ENCODE measurements at regions not wholly inside any gene's neighbourhood (a gene's known extent, or its start where the extent isn't known, plus 50 kb on each side); places are given as distances from the start of the nearest gene placed in this dataset.
"Not testable (repeated sequence)": the region's sequence is repeated elsewhere in the genome, so short reads cannot be mapped to it uniquely, and the experiment has no call there.

GRCh38 chr2:129793431-129793902, 186.0 kb upstream of the RAB6C start:
- no peak for DNase-seq

GRCh38 chr2:129794116-129794515, 185.3 kb upstream of the RAB6C start:
- no peak for DNase-seq

GRCh38 chr2:129794540-129794939, 184.9 kb upstream of the RAB6C start:
- no peak for DNase-seq

- no peak for DNase-seq
Observed at GRCh38 chr2:129796225-129796624, 183.2 kb upstream of the RAB6C start.

GRCh38 chr2:129796801-129797488, 182.5 kb upstream of the RAB6C start:
- no peak for DNase-seq

GRCh38 chr2:129797489-129798300, 181.8 kb upstream of the RAB6C start:
- no peak for DNase-seq

GRCh38 chr2:129798301-129798581, 181.2 kb upstream of the RAB6C start:
- no peak for DNase-seq

GRCh38 chr2:129798626-129799025, 180.8 kb upstream of the RAB6C start:
- no peak for DNase-seq

GRCh38 chr2:129799036-129799958, 180.2 kb upstream of the RAB6C start:
- DNase-seq = no peak

GRCh38 chr2:129800285-129800684, 179.2 kb upstream of the RAB6C start:
- DNase-seq = no peak

GRCh38 chr2:129800686-129801085, 178.8 kb upstream of the RAB6C start:
- DNase-seq = no peak

- DNase-seq = no peak
Observed at GRCh38 chr2:129801575-129801974, 177.9 kb upstream of the RAB6C start.

GRCh38 chr2:129802290-129802689, 177.2 kb upstream of the RAB6C start:
- no peak for DNase-seq

- no peak for DNase-seq
Observed at GRCh38 chr2:129803032-129803431, 176.4 kb upstream of the RAB6C start.

GRCh38 chr2:129803871-129804270, 175.6 kb upstream of the RAB6C start:
- DNase-seq = no peak

- DNase-seq = no peak
Observed at GRCh38 chr2:129805899-129806298, 173.6 kb upstream of the RAB6C start.

- no peak for DNase-seq
Observed at GRCh38 chr2:129806317-129806716, 173.1 kb upstream of the RAB6C start.

- no peak for DNase-seq
Observed at GRCh38 chr2:129806990-129807389, 172.5 kb upstream of the RAB6C start.

- not testable (repeated sequence) for DNase-seq
Observed at GRCh38 chr2:129807642-129808338, 171.7 kb upstream of the RAB6C start.

- DNase-seq = no peak
Observed at GRCh38 chr2:129810521-129810920, 168.9 kb upstream of the RAB6C start.

GRCh38 chr2:129812071-129812470, 167.4 kb upstream of the RAB6C start:
- DNase-seq = peak; percentile 93 to 98 (median 97)

- no peak for DNase-seq
Observed at GRCh38 chr2:129812654-129813053, 166.8 kb upstream of the RAB6C start.
